Glomerular visceral epithelial cell (primary cell): ENCODE measurements at regions not wholly inside any gene's neighbourhood (a gene's known extent, or its start where the extent isn't known, plus 50 kb on each side); places are given as distances from the start of the nearest gene placed in this dataset.

Experiments used
- DNase-seq: peaks from one replicate; pipeline ENCODE4 v3.0.0-alpha.2; 2016; ENCODE audit errors: extremely low spot score

GRCh38 chr2:217656316-217656715, 346.5 kb downstream of the TNS1 start:
- no peak for DNase-seq

- no peak for DNase-seq
Observed at GRCh38 chr2:217655651-217656050, 347.1 kb downstream of the TNS1 start.

- DNase-seq, result no peak
Observed at GRCh38 chr2:217654168-217654567, 348.6 kb downstream of the TNS1 start.

- peak; percentile 80 for DNase-seq
Observed at GRCh38 chr2:217652761-217653639, 349.8 kb downstream of the TNS1 start.

GRCh38 chr2:217650716-217651360, 352.0 kb downstream of the TNS1 start:
- peak; percentile 95 for DNase-seq

- peak; percentile 72 for DNase-seq
Observed at GRCh38 chr2:217650229-217650628, 352.6 kb downstream of the TNS1 start.

GRCh38 chr2:217647925-217648324, 354.9 kb downstream of the TNS1 start:
- no peak for DNase-seq

GRCh38 chr2:217647226-217647625, 355.6 kb downstream of the TNS1 start:
- DNase-seq, result no peak

GRCh38 chr2:217645896-217646295, 356.9 kb downstream of the TNS1 start:
- peak; percentile 11 for DNase-seq

GRCh38 chr2:217643789-217644301, 358.9 kb downstream of the TNS1 start:
- DNase-seq, result no peak

GRCh38 chr2:217642944-217643343, 359.9 kb downstream of the TNS1 start:
- DNase-seq, result no peak

GRCh38 chr2:217641960-217642359, 360.8 kb downstream of the TNS1 start:
- no peak for DNase-seq

- no peak for DNase-seq
Observed at GRCh38 chr2:217639481-217639880, 363.3 kb downstream of the TNS1 start.

- DNase-seq, result no peak
Observed at GRCh38 chr2:217638533-217638932, 364.3 kb downstream of the TNS1 start.

- no peak for DNase-seq
Observed at GRCh38 chr2:217638031-217638430, 364.8 kb downstream of the TNS1 start.

GRCh38 chr2:217636991-217637561, 365.7 kb downstream of the TNS1 start:
- DNase-seq, result no peak

GRCh38 chr2:217636578-217636977, 366.2 kb downstream of the TNS1 start:
- no peak for DNase-seq

GRCh38 chr2:217634871-217635270, 367.9 kb downstream of the TNS1 start:
- DNase-seq, result no peak

- no peak for DNase-seq
Observed at GRCh38 chr2:217632043-217632442, 370.8 kb downstream of the TNS1 start.

- no peak for DNase-seq
Observed at GRCh38 chr2:217631115-217631514, 371.7 kb downstream of the TNS1 start.

- no peak for DNase-seq
Observed at GRCh38 chr2:217629347-217629746, 373.4 kb downstream of the TNS1 start.

- no peak for DNase-seq
Observed at GRCh38 chr2:217628061-217628460, 374.7 kb downstream of the TNS1 start.

- DNase-seq, result no peak
Observed at GRCh38 chr2:217626926-217627325, 375.9 kb downstream of the TNS1 start.
